Kidney capillary endothelial cell (primary cell): ENCODE measurements at regions not wholly inside any gene's neighbourhood (a gene's known extent, or its start where the extent isn't known, plus 50 kb on each side); places are given as distances from the start of the nearest gene placed in this dataset.

ENCODE experiments used
- DNase-seq: peaks from one replicate; pipeline ENCODE4 v3.0.0-alpha.2; 2018; ENCODE audit warnings: low spot score

DNA sequence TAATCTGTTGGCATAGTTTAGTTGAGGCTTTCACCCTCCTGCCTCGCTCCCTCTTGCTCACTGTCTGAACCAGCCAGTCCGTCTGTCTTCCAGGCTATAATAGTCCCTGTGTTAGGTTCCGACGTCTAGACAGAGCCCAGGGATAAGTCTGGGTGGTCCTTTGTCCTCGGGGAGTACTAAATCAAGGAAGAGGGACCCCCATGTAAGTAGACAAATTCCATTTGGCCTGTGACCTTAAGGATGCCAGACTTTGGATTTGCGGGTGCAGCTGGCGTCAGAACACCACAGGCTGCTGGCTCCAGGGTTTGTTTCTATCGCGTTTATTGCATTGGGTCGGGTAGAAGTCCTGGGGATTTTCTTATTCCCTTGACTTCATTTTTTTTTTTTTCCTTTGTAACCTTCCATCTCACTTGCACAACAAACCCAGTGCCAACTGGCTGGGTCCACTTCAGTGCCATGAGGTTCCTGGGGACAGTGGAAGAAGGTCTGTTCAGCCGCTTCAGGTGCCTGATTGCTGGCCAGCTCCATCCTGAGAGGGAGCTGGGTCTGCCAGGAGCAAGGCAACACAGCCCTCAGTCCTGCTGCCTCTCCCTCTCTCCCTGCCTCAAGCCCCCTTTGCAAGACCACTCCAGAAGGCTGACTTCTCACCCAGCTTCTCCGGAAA, 95.4 kb upstream of the KLHL25 start:
- DNase-seq: no peak

- DNase-seq: no peak
Measured at GRCh38 chr15:85890620-85890980, 95.9 kb upstream of the KLHL25 start.

DNA sequence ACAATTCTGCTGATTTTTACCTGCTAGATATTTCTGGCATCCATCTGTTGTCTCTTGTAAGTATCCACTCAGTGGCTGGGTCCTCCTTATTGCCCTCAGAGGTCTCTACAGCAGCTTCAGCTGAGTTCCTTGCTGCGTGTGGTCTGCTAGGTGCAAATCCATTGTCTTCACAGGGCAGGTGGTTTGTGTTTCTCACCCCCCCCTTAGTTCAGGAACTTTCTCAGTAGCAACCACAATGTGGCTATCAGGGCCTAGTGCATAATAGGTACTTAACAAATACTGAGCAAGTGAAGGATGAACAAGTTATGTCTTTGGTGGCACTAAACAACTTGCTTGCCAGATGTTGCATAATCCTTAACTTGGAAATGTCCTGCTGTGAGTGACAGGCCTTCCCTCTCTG, 96.7 kb upstream of the KLHL25 start:
- no peak for DNase-seq

DNA sequence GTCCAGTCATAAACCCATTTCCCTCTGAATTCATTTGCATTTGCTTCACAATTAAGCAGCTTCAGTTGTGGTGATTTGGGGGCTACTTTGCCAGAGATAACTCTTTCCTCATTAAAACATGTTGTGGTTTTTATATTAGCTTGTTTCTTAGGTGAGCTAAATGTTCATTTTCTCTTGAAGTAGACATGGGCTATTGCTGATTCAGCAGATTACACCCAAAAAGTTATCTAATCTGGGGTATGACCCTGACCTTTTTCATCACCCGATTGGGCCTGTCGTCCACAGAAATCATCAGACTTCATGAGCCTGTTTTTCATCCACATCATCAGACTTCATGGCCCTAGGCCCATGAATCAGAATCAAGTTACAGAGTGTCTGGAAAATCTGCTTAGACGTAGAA, 97.5 kb upstream of the KLHL25 start:
- DNase-seq: no peak

- no peak for DNase-seq
Measured at GRCh38 chr15:85897207-85897894, 102.6 kb upstream of the KLHL25 start.

DNA sequence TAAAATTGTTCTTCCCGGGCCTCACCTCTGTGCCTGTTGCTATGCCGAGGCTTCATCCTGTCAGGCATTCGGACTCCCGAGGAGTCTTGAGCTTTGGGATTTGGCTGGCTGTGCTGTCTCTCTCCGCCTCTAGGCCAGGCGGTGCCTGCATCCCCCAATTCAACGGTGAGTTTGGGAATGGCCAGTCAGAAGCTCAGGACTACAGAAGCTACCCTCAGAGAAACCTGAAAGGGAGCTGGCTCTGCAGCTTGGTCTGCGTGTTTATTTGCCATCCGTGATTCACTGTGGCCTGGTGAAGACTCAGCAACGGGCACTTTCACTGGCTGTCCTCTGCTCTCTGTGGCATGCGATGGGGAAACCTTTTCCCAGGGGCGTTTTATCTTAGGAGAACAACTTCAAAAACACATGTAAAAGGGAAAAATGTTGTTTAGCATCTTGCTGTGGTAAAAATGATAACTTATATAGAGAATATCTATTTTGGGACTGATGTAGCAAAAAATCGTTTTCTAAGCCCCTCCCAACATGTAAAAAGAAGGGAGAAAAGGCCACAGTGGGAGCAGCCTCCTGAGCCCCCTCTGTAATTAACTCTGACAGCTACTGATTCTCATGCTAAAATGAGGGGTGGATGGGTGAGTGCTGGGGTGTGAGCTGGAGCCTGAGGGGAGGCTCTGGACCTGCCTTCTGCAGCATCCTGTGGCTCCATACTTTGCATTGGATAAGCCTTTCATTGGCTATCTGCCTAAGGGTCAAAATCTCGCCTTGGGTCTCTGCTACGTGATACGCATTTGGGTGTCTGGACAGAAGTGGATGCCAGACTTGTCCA, 103.4 kb upstream of the KLHL25 start:
- no peak for DNase-seq

- no peak for DNase-seq
Measured at GRCh38 chr15:85899927-85900326, 105.2 kb upstream of the KLHL25 start.

DNA sequence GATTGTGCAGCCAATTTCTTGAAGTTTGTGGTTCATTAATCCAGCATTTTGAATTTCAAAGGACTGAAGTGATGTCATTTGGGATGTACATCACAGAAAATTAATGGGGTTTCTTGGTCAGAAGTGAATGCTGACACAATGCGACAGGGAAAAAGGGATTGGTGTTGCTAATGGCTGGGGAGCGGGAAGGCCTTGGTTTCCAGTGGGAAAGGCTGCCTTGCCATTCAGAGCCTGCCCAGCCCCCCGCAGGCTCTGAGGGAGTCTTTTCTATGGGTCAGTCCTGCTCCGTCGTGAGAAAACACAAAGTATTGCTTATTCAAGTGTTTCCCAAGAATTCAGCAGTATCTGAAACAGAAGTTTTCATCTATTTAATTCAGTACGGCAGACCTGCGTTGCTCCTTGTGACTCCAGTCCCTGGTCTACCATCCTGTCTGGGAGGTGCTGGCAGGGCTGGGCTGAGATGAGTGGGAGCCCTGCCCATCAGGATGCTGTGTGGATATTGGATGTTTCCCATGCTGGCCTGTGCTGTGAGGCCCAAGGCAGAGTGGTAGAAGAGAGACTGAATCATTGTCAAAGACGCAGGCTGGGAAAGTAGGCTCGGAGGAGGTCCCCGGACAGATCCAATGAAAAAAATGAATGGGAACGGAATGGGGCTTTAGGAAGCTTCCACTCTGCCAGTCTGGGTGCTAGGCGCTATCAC, 111.2 kb upstream of the KLHL25 start:
- DNase-seq: no peak

- DNase-seq: no peak
Measured at GRCh38 chr15:85906640-85907039, 111.9 kb upstream of the KLHL25 start.

GRCh38 chr15:85910834-85911233, 116.1 kb upstream of the KLHL25 start:
- no peak for DNase-seq

- DNase-seq: no peak
Measured at GRCh38 chr15:85913461-85913860, 118.7 kb upstream of the KLHL25 start.

DNA sequence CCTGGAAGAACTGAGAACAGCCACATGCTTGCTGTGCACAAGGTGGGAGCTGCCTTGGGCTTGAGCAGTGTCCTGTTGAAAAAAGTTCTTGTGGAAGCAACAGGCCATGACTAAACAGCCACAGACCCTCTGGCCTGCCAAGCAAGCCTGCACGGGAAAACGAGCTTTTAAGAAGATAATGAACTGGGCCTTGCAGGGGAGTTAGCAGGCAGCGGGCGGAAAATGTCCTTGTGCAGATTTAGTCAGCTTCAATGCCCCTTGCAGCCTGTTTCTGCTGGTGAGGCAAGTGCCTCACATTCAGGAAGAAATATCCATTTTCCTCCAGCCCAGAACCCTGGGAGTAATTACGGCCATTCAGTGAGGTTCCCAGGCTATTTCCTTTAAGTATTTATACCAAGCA, 126.2 kb upstream of the KLHL25 start:
- no peak for DNase-seq

- no peak for DNase-seq
Measured at GRCh38 chr15:85924088-85924487, 129.4 kb upstream of the KLHL25 start.

DNA sequence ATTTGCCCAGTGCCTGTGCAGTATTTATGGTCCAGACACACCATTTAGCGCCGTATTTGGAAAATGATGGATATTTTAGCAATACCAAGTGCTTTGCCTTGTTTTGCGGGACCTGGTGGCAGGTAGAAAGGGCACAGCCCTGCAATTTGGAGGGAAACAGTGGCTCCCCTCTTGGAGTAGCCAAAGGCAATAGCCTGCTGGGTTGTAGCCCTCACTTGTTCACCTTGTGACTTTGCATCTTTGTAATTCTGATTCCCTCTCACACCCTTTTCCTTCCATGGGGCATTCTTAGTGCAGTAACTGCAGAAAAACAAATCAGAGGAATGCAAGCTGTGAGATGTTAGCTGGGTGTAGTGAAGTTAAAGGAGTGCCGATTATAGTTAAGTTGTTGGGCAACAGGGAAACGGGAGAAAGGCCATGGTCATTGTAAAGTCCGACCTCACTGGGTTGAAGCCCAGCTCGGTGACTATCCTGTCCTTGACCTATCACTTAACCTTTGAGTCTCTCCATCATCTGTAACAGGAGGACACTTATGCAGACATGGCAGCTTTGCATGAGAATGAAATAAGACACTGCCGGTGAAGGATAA, 131.0 kb upstream of the KLHL25 start:
- no peak for DNase-seq

DNA sequence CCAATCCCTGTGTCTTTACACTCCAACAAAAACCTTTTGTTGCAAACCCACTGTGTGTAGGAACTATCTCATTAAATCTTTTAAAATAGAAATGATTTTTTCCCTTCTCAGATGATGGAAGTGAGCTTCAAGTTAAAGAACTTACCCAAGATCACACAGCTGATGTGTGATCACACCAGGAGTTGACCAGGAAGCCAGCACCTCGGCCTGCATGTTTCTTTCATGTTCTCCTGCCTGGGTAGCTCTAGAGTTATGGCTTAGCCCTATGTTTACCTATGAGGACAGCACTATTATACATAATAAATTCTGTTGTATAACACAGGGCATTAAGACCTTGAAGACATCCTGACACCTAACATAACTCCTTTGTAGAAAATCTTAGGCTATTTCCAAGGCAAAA, 132.1 kb upstream of the KLHL25 start:
- DNase-seq: no peak

- DNase-seq: no peak
Measured at GRCh38 chr15:85927931-85928537, 133.3 kb upstream of the KLHL25 start.

DNA sequence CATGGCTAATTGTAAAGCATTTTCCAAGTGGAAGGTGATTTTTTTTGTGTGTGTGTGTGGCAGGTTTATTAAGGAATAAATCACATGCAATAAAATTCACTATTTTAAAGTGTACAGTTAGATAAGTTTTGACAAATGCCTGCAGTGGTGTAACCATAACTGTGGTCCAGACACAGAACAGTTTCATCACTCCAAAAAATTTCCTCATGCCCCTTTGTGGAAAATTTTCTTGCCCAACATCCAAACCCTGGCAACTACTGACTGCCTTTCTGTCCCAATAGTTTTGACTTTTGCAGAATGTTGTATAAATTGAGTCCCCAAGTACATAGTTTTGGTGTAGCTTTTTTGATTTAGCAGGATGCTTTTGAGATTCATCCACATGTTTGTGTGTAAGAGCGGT, 135.1 kb upstream of the KLHL25 start:
- no peak for DNase-seq

- DNase-seq: no peak
Measured at GRCh38 chr15:85932391-85932790, 137.7 kb upstream of the KLHL25 start.

DNA sequence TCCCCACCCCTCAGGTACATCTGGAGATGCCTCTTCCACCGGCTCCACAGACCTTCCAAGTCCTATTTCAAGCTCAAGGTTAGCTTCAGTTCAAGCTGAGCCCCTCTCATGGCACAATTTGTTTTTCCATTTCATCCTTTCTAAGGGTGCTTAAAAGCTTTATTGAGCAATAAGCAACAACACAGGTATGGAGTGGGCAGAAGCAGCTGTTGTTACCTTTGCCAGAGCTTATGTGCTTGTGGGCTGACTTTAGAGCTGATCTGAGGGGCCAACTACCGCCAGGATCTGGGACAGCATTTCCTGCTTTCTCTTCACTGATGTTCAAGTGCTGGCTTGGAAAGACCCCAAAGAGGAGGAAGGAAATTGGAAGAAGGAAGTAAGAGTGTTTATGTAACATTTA, 140.0 kb upstream of the KLHL25 start:
- DNase-seq: no peak

DNA sequence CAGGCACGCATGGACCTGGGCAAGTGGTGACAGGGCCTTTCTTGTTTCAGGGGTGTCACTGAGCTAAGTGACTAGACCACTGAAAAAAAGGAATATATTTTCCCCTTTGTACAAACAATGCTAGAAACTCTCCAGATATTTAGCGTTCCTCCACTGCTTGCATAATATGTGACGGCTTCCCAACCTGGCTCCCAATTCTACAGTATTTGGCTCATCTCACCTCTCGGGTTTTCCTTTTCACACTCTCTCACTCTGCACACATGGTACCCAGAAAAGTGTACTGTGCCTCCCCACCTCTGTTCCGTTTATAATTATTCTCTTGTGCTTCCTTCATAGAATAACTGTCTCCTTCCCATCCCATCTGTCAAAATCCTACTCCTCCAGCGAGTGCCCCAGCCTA, 140.5 kb upstream of the KLHL25 start:
- DNase-seq: no peak

DNA sequence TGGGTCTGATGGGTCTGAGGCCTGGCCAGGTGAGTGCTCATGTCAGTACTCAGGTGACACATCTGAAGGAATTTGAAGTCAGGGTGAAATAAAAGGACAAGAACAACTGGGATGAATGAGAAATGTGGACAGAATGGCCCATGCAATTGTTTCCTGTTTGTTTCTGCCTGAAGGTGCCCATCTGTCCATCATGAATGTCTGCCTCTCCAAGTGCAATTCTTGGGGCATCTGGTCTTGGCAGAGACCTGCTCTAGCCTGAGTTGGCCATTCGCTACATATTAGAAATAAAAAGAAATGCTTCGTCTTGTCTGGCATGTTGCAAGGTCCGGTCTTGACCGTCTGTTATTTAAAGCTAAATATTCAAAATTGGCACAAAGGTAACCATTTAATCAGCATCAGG, 142.0 kb upstream of the AGBL1 start:
- no peak for DNase-seq
